Thoracic aorta (tissue), 2 donors: ENCODE measurements at regions not wholly inside any gene's neighbourhood (a gene's known extent, or its start where the extent isn't known, plus 50 kb on each side); places are given as distances from the start of the nearest gene placed in this dataset.

Experiments
- ATAC-seq: fragments of 150-250 bp; one replicate; pipeline ENCODE4 v1.8.0; 2017; ENCODE audit warnings: low read depth; ENCODE audit not compliant: insufficient number of reproducible peaks, low FRiP score
- DNase-seq: peaks from one replicate; pipeline ENCODE4 v3.0.0-alpha.2; 2020; ENCODE audit warnings: low spot score
- H3K27ac ChIP-seq, 2 donors: fragments of 200-600 bp; sonication (generic); 1 replicate in 1 of 2; 2 replicates in 1 of 2; pipeline ENCODE4 v1.5.1; 2016; ENCODE audit warnings: mild to moderate bottlenecking in 2 of 2, moderate library complexity in 2 of 2
- H3K27me3 ChIP-seq: fragments of 200-600 bp; sonication (generic); replicated peaks from 2 replicates; pipeline ENCODE4 v1.6.0; 2016; ENCODE audit warnings: mild to moderate bottlenecking; ENCODE audit not compliant: insufficient read depth
- H3K36me3 ChIP-seq: fragments of 200-600 bp; sonication (generic); one replicate; pipeline ENCODE4 v1.5.1; 2016
- H3K4me1 ChIP-seq, 2 donors: fragments of 200-600 bp; sonication (generic); 1 replicate in 1 of 2; 2 replicates in 1 of 2; pipeline versions ENCODE4 v1.5.1 to v1.6.0; 2016; ENCODE audit warnings: low read depth in 2 of 2, mild to moderate bottlenecking in 1 of 2; ENCODE audit not compliant: control insufficient read depth in 1 of 2
- H3K4me3 ChIP-seq: fragments of 200-600 bp; sonication (generic); 2 replicates; pipeline ENCODE4 v1.5.1; 2016; ENCODE audit warnings: mild to moderate bottlenecking
- H3K9me3 ChIP-seq: fragments of 200-600 bp; sonication (generic); 2 replicates; pipeline ENCODE4 v1.5.1; 2016
- CTCF ChIP-seq: fragments of 200-600 bp; sonication (generic); IDR thresholded peaks from one replicate; pipeline ENCODE4 v1.5.1; 2019; ENCODE audit warnings: antibody characterized with exemption

GRCh38 chr21:38959692-38960061 lies 153.9 kb downstream of the ETS2 start:
- no peak for TF ChIP-seq CTCF
- H3K4me3 ChIP-seq: no peak overlapping the region
- H3K27ac ChIP-seq: no peak overlapping the region
- H3K9me3 ChIP-seq: no peaks in the 10 kb centered on the region
- H3K36me3 ChIP-seq: no peaks in the 10 kb centered on the region
- peaks cover 3 to 18% of the 10 kb centered on the region in 2 donors for H3K4me1 ChIP-seq
- H3K27me3 ChIP-seq: no peaks in the 10 kb centered on the region
- no peak for ATAC-seq
- DNase-seq: no peak

GRCh38 chr21:38958940-38959691 lies 153.4 kb downstream of the ETS2 start:
- DNase-seq (no peak), ATAC-seq (peak; percentile 33)
- H3K4me3 ChIP-seq: no peak overlapping the region
- H3K4me1 ChIP-seq: peaks cover 3 to 12% of the 10 kb centered on the region in 2 donors
- no peaks in the 10 kb centered on the region for H3K36me3 ChIP-seq
- H3K9me3 ChIP-seq: no peaks in the 10 kb centered on the region
- no peak overlapping the region for H3K27ac ChIP-seq
- H3K27me3 ChIP-seq: no peaks in the 10 kb centered on the region
- TF ChIP-seq CTCF: no peak

- no peak overlapping the region for H3K27ac ChIP-seq
- H3K9me3 ChIP-seq: no peaks in the 10 kb centered on the region
- H3K36me3 ChIP-seq: no peaks in the 10 kb centered on the region
- ATAC-seq: no peak
- no peak overlapping the region for H3K4me3 ChIP-seq
- H3K4me1 ChIP-seq: peaks cover 3 to 11% of the 10 kb centered on the region in 2 donors
- no peak for TF ChIP-seq CTCF
- no peaks in the 10 kb centered on the region for H3K27me3 ChIP-seq
- DNase-seq: no peak
These were observed 152.6 kb downstream of the ETS2 start for GRCh38 chr21:38958323-38958705.

- H3K4me1 ChIP-seq: peaks cover 3 to 11% of the 10 kb centered on the region in 2 donors
- no peak overlapping the region for H3K27ac ChIP-seq
- TF ChIP-seq CTCF: no peak
These were observed 152.0 kb downstream of the ETS2 start for GRCh38 chr21:38957575-38958322.

GRCh38 chr21:38956856-38957571 lies 151.3 kb downstream of the ETS2 start:
- H3K27me3 ChIP-seq: no peaks in the 10 kb centered on the region
- no peaks in the 10 kb centered on the region for H3K36me3 ChIP-seq
- TF ChIP-seq CTCF: no peak
- ATAC-seq (no peak), DNase-seq (no peak)
- no peak overlapping the region for H3K4me3 ChIP-seq
- no peak overlapping the region for H3K27ac ChIP-seq
- peaks cover 3 to 11% of the 10 kb centered on the region in 2 donors for H3K4me1 ChIP-seq
- H3K9me3 ChIP-seq: no peaks in the 10 kb centered on the region

More at GRCh38 chr21:38957575-38958322, 152.0 kb downstream of the ETS2 start:
- DNase-seq: no peak
- Histone ChIP-seq H3K4me3 (no peak overlapping the region), H3K27me3 (no peaks in the 10 kb centered on the region), H3K9me3 (no peaks in the 10 kb centered on the region), H3K36me3 (no peaks in the 10 kb centered on the region)
- ATAC-seq: no peak
